ENCODE measurements at regions not wholly inside any gene's neighbourhood (a gene's known extent, or its start where the extent isn't known, plus 50 kb on each side); places are given as distances from the start of the nearest gene placed in this dataset.

DNA sequence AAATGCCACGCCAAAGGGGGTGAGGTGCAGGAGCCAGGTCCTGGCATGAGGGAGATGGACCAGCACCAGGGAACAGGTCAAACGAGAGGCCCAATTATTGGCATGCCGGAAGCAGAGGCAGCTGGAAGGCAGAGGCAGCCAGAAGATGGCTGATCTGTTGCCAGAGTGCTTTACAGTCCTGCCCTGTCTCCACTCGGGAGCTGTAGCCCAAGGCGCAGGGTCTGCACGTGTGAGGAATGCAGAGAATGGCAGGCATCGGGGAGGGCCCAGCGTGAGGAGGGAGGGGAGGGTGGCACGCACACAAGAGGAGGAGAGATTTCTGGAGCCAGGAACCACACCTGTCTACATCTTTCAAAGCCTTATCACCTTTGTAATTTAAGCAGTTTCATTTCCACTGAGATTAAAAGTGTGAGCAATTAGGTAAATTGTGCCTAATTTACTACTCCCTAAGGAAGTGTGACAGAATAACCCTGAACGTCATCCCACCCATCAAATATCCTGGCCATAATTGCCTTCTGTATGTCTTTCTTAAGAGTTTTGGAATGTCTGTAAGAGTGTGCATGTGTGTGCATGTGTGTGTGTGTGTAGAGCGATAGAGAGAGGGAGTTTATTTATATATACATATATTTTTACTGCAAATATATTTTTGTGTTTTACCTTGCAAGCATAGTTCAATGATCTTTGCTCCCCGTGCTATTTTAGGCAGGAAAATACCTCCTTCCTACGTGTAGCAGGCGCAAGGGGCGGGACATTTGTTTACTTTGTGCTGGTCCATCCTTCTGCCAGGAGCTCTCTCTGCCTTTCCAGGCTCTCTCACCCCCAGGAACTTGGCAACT lies 125.5 kb upstream of the SERBP1 start:
- Histone ChIP-seq H3K27ac (no peak overlapping the region), H3K9me3 (ENCODE audit: insufficient read depth, low read depth) (peaks cover 3% of the 10 kb centered on the region), H2AFZ (no peak overlapping the region), H3K4me3 (no peak overlapping the region), H3K4me2 (no peak overlapping the region), H3K79me2 (ENCODE audit: low read depth) (no peaks in the 10 kb centered on the region), H3K9me2 (ENCODE audit: insufficient read depth) (no peaks in the 10 kb centered on the region), H3K27me3 (ENCODE audit: insufficient read depth, low read depth) (no peaks in the 10 kb centered on the region), H4K20me1 (ENCODE audit: insufficient read depth) (no peaks in the 10 kb centered on the region), H3K4me1 (replicated peaks; ENCODE audit: insufficient read depth) (peaks cover 20% of the 10 kb centered on the region), H3K36me3 (ENCODE audit: low read depth) (no peaks in the 10 kb centered on the region), H3F3A (ENCODE audit: insufficient read depth, low read depth) (peaks cover 6% of the 10 kb centered on the region; the same call in 1 of the 2 replicates)
- TF ChIP-seq EZH2 (IDR thresholded peaks at IDR 0.05; ENCODE audit: low read depth): no peak
- TF ChIP-seq, protein P1, sequence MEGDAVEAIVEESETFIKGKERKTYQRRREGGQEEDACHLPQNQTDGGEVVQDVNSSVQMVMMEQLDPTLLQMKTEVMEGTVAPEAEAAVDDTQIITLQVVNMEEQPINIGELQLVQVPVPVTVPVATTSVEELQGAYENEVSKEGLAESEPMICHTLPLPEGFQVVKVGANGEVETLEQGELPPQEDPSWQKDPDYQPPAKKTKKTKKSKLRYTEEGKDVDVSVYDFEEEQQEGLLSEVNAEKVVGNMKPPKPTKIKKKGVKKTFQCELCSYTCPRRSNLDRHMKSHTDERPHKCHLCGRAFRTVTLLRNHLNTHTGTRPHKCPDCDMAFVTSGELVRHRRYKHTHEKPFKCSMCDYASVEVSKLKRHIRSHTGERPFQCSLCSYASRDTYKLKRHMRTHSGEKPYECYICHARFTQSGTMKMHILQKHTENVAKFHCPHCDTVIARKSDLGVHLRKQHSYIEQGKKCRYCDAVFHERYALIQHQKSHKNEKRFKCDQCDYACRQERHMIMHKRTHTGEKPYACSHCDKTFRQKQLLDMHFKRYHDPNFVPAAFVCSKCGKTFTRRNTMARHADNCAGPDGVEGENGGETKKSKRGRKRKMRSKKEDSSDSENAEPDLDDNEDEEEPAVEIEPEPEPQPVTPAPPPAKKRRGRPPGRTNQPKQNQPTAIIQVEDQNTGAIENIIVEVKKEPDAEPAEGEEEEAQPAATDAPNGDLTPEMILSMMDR (conservative IDR thresholded peaks at IDR 0.05): no peak
- intact Hi-C loops (cut with micrococcal nuclease; ENCODE audit: unreplicated experiment): no loop called here
- BruUV-seq (replicated peaks): no TSS peak
- no peak for DNase-seq
- ChIA-PET CTCF (interaction anchor here (0.6 kb wide), 1 partner anchor 136 kb away, joined by 4 read pairs; no protein-coding TSS in a partner anchor), POLR2A (ENCODE audit: unreplicated experiment) (interaction anchor here (0.7 kb wide), 1 partner anchor 131 kb away, joined by 4 read pairs; no protein-coding TSS in a partner anchor)

- no peak overlapping the region for H3K4me2 ChIP-seq
- no peaks in the 10 kb centered on the region for H3K36me3 ChIP-seq (ENCODE audit: low read depth)
- BruUV-seq (replicated peaks): no TSS peak
- no peaks in the 10 kb centered on the region for H3K9me2 ChIP-seq (ENCODE audit: insufficient read depth)
- no peak for DNase-seq
- H2AFZ ChIP-seq: no peak overlapping the region
- H3K27ac ChIP-seq: no peak overlapping the region
- TF ChIP-seq EZH2 (IDR thresholded peaks at IDR 0.05; ENCODE audit: low read depth): no peak
- TF ChIP-seq, protein P1 (conservative IDR thresholded peaks at IDR 0.05): no peak
- peaks cover 6% of the 10 kb centered on the region; the same call in 1 of the 2 replicates for H3F3A ChIP-seq (ENCODE audit: insufficient read depth, low read depth)
- ChIA-PET CTCF (interaction anchor here (0.7 kb wide), 1 partner anchor 38 kb away, joined by 4 read pairs; no protein-coding TSS in a partner anchor), POLR2A (ENCODE audit: unreplicated experiment) (no interaction called here)
- H4K20me1 ChIP-seq (ENCODE audit: insufficient read depth): no peaks in the 10 kb centered on the region
- intact Hi-C loops (cut with micrococcal nuclease; ENCODE audit: unreplicated experiment): no loop called here
- no peak overlapping the region for H3K4me3 ChIP-seq
- H3K79me2 ChIP-seq (ENCODE audit: low read depth): no peaks in the 10 kb centered on the region
- H3K9me3 ChIP-seq (ENCODE audit: insufficient read depth, low read depth): peaks cover 3% of the 10 kb centered on the region
- peaks cover 18% of the 10 kb centered on the region for H3K4me1 ChIP-seq (replicated peaks; ENCODE audit: insufficient read depth)
- H3K27me3 ChIP-seq (ENCODE audit: insufficient read depth, low read depth): no peaks in the 10 kb centered on the region
Measured at GRCh38 chr1:67556297-67556900, 126.2 kb upstream of the SERBP1 start.

GRCh38 chr1:67557696-67558448 lies 127.1 kb upstream of the GADD45A start:
- H3K4me1 ChIP-seq (replicated peaks; ENCODE audit: insufficient read depth): peaks cover 17% of the 10 kb centered on the region
- H3K9me3 ChIP-seq (ENCODE audit: insufficient read depth, low read depth): peaks cover 1% of the 10 kb centered on the region; the same call in 1 of the 2 replicates
- H3K9me2 ChIP-seq (ENCODE audit: insufficient read depth): no peaks in the 10 kb centered on the region
- ChIA-PET CTCF (interaction anchor here (0.6 to 1.9 kb wide), 2 partner anchors 23 to 202 kb away, joined by 3 to 12 read pairs; no protein-coding TSS in a partner anchor), POLR2A (ENCODE audit: unreplicated experiment) (interaction anchor here (0.6 to 1.0 kb wide), 2 partner anchors 127 to 153 kb away, joined by 5 to 31 read pairs; partner anchors contain the start of gene GADD45A)
- BruUV-seq (replicated peaks): no TSS peak
- no peak for DNase-seq
- no peak overlapping the region for H2AFZ ChIP-seq
- H3K27me3 ChIP-seq (ENCODE audit: insufficient read depth, low read depth): no peaks in the 10 kb centered on the region
- intact Hi-C loops (cut with micrococcal nuclease; ENCODE audit: unreplicated experiment): no loop called here
- H3K36me3 ChIP-seq (ENCODE audit: low read depth): no peaks in the 10 kb centered on the region
- H3K27ac ChIP-seq: no peak overlapping the region
- H4K20me1 ChIP-seq (ENCODE audit: insufficient read depth): no peaks in the 10 kb centered on the region
- no peak overlapping the region for H3K4me3 ChIP-seq
- peaks cover 4% of the 10 kb centered on the region for H3F3A ChIP-seq (ENCODE audit: insufficient read depth, low read depth)
- no peaks in the 10 kb centered on the region for H3K79me2 ChIP-seq (ENCODE audit: low read depth)
- no peak for TF ChIP-seq EZH2 (IDR thresholded peaks at IDR 0.05; ENCODE audit: low read depth)
- TF ChIP-seq, protein P1 (conservative IDR thresholded peaks at IDR 0.05): no peak
- no peak overlapping the region for H3K4me2 ChIP-seq

All from PC-9 (cell line).